ENCODE measurements at regions not wholly inside any gene's neighbourhood (a gene's known extent, or its start where the extent isn't known, plus 50 kb on each side); places are given as distances from the start of the nearest gene placed in this dataset. TPM values are rescaled to one million over a fixed set of nuclear protein-coding genes. Genes with fewer than 3 reads are reported as not detected.

GRCh38 chr12:66025477-66025876, 105.1 kb downstream of the LLPH start:
- Mint-ChIP-seq H3K27me3 (peaks cover 4% of the 10 kb centered on the region), H3K36me3 (no peaks in the 10 kb centered on the region), H3K27ac (no peak overlapping the region), H3K4me1 (ENCODE audit: unreplicated experiment) (no peaks in the 10 kb centered on the region), H3K9me3 (peaks cover 3% of the 10 kb centered on the region), H3K4me3 (no peak overlapping the region)
- TF ChIP-seq, protein P1, sequence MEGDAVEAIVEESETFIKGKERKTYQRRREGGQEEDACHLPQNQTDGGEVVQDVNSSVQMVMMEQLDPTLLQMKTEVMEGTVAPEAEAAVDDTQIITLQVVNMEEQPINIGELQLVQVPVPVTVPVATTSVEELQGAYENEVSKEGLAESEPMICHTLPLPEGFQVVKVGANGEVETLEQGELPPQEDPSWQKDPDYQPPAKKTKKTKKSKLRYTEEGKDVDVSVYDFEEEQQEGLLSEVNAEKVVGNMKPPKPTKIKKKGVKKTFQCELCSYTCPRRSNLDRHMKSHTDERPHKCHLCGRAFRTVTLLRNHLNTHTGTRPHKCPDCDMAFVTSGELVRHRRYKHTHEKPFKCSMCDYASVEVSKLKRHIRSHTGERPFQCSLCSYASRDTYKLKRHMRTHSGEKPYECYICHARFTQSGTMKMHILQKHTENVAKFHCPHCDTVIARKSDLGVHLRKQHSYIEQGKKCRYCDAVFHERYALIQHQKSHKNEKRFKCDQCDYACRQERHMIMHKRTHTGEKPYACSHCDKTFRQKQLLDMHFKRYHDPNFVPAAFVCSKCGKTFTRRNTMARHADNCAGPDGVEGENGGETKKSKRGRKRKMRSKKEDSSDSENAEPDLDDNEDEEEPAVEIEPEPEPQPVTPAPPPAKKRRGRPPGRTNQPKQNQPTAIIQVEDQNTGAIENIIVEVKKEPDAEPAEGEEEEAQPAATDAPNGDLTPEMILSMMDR (conservative IDR thresholded peaks at IDR 0.05) = no peak
- DNase-seq (ENCODE audit: extremely low spot score, unreplicated experiment) = no peak

DNA sequence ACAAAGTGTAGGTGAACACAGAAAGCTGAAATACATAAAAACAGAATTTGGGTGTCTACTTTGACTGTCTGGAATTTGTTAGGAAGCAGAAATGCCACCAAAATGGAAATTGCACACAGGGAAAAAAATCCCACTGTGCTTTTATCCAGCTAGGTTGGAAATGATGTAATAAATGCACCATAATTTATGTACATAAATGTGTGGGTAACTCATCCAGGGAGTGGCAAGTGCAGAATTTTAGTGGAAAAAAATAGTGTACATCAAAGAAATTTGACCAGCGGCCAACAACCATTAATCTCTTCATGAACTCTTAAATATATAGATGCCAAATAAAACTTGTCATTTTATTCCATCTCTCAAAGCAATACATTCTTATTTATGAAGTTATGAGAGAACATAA, 105.6 kb downstream of the LLPH start:
- H3K27ac Mint-ChIP-seq = no peak overlapping the region

DNA sequence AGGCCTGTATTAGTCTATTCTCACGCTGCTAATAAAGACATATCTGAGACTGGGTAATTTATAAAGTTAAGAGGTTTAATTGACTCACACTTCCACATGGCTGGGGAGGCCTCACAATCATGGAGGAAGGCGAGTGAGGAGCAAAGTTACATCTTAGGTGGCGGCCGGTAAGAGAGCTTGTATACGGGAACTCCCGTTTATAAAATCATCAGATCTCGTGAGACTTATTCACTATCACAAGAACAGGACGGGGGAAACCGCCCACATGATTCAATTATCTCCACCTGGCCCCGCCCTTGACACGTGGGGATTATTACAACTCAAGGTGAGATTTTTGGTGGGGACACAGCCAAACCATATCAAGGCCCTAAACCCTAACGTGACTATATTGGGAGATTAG, 110.1 kb downstream of the LLPH start:
- H3K27me3 Mint-ChIP-seq = peaks cover 4% of the 10 kb centered on the region
- H3K9me3 Mint-ChIP-seq = no peaks in the 10 kb centered on the region
- H3K4me3 Mint-ChIP-seq = no peak overlapping the region
- no peak for DNase-seq (ENCODE audit: extremely low spot score, unreplicated experiment)
- H3K27ac Mint-ChIP-seq = no peak overlapping the region
- no peaks in the 10 kb centered on the region for H3K36me3 Mint-ChIP-seq
- TF ChIP-seq, protein P1 (conservative IDR thresholded peaks at IDR 0.05) = no peak
- H3K4me1 Mint-ChIP-seq (ENCODE audit: unreplicated experiment) = peaks cover 18% of the 10 kb centered on the region

More for the DNA sequence above, 105.6 kb downstream of the LLPH start:
- Mint-ChIP-seq H3K27me3 (peaks cover 4% of the 10 kb centered on the region), H3K4me3 (no peak overlapping the region), H3K9me3 (peaks cover 3% of the 10 kb centered on the region), H3K4me1 (ENCODE audit: unreplicated experiment) (no peaks in the 10 kb centered on the region), H3K36me3 (no peaks in the 10 kb centered on the region)
- DNase-seq (ENCODE audit: extremely low spot score, unreplicated experiment) = no peak
- TF ChIP-seq, protein P1 (conservative IDR thresholded peaks at IDR 0.05) = no peak

DNA sequence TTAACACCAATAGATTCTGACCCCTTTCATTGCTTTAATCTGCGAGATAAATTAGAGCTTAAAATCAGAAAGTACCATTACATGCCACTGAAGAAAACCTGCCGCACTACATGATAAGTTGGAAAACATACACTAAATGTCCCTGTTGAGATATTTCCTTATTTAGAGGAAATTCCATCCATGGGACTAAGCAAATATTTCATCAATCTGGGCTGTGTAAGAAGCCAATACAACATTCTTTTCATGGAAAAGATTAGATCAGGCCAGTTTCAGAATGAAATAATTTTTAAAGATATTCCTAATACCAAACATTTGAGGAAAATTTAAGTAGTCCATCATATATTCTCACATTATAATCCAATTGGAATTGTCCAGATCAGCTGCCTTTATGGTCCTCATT, 112.8 kb downstream of the LLPH start:
- H3K4me1 Mint-ChIP-seq (ENCODE audit: unreplicated experiment) = peaks cover 39% of the 10 kb centered on the region
- no peaks in the 10 kb centered on the region for H3K36me3 Mint-ChIP-seq
- H3K27me3 Mint-ChIP-seq = peaks cover 4% of the 10 kb centered on the region
- TF ChIP-seq, protein P1 (conservative IDR thresholded peaks at IDR 0.05) = no peak
- no peak overlapping the region for H3K27ac Mint-ChIP-seq
- H3K9me3 Mint-ChIP-seq = peaks cover 5% of the 10 kb centered on the region
- no peak overlapping the region for H3K4me3 Mint-ChIP-seq
- no peak for DNase-seq (ENCODE audit: extremely low spot score, unreplicated experiment)

Small RNAs in the stretch of these regions (microRNA-seq; reads per million reads assigned to microRNA genes)
- gene MIR6074 = not detected
